Omental fat pad (tissue), 3 donors: ENCODE measurements at regions not wholly inside any gene's neighbourhood (a gene's known extent, or its start where the extent isn't known, plus 50 kb on each side); places are given as distances from the start of the nearest gene placed in this dataset.
"Not testable (repeated sequence)": the region's sequence is repeated elsewhere in the genome, so short reads cannot be mapped to it uniquely, and the experiment has no call there.

Experiments used
- ATAC-seq: fragments of 150-250 bp; one replicate; pipeline ENCODE4 v1.9.1; 2016; ENCODE audit warnings: mild to moderate bottlenecking, moderate library complexity; ENCODE audit not compliant: low FRiP score
- DNase-seq: peaks from one replicate; pipeline ENCODE4 v3.0.0-alpha.2; 2019; ENCODE audit warnings: low spot score
- CTCF ChIP-seq, 3 donors: fragments of 450-650 bp; IDR thresholded peaks; one replicate each; pipeline ENCODE4 v1.5.1; 2016 to 2017; ENCODE audit warnings: antibody characterized with exemption in 3 of 3, mild to moderate bottlenecking in 3 of 3, moderate library complexity in 2 of 3

- DNase-seq (no peak), ATAC-seq (no peak)
- TF ChIP-seq CTCF (IDR thresholded peaks at IDR 0.05) = no peak
Measured at GRCh38 chr4:116627545-116627944, 457.8 kb downstream of the TRAM1L1 start.

GRCh38 chr4:116619508-116619907 is 465.9 kb downstream of the TRAM1L1 start:
- not testable (repeated sequence) for DNase-seq, ATAC-seq

- TF ChIP-seq CTCF (IDR thresholded peaks at IDR 0.05) = no peak
- no peak for ATAC-seq
- DNase-seq = no peak
Measured at GRCh38 chr4:116618638-116619037, 466.7 kb downstream of the TRAM1L1 start.

GRCh38 chr4:116603096-116603495 is 482.3 kb downstream of the TRAM1L1 start:
- DNase-seq (no peak), ATAC-seq (no peak)
- no peak for TF ChIP-seq CTCF (IDR thresholded peaks at IDR 0.05)

- no peak for TF ChIP-seq CTCF (IDR thresholded peaks at IDR 0.05)
- no peak for DNase-seq
- ATAC-seq = no peak
Measured at GRCh38 chr4:116599859-116600258, 485.5 kb downstream of the TRAM1L1 start.

GRCh38 chr4:116598980-116599789 is 486.2 kb downstream of the TRAM1L1 start:
- DNase-seq (no peak), ATAC-seq (no peak)
- no peak for TF ChIP-seq CTCF (IDR thresholded peaks at IDR 0.05)

- DNase-seq = no peak
- no peak for TF ChIP-seq CTCF (IDR thresholded peaks at IDR 0.05)
- no peak for ATAC-seq
Measured at GRCh38 chr4:116598155-116598979, 487.0 kb downstream of the TRAM1L1 start.
